GM18870 (cell line): ENCODE measurements at regions not wholly inside any gene's neighbourhood (a gene's known extent, or its start where the extent isn't known, plus 50 kb on each side); places are given as distances from the start of the nearest gene placed in this dataset.

Experiments used
- ATAC-seq: cut with Tn5 transposase; IDR thresholded peaks from one replicate; pipeline ENCODE4 v1.9.1; 2021; ENCODE audit warnings: moderate library complexity; ENCODE audit not compliant: unreplicated experiment

DNA sequence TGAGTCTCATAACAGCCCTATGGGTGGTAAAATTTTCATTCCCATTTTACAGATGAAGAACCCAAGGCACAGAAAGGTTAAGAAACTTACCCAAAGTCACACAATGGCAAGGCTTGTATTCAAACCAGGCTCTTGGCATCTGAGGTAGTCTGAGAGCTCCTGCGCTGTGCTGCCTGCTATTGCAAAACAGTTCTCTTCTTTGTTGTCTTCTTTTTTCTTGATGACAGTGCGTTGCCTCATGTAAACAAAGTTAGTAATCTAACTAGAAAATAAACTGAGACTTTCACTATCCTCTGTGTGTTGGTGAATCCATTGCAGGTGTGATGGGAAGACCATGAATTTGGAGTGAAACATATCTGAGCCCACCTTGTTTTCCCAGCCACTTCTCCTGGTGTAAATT, 240.8 kb downstream of the PTEN start:
- no peak for ATAC-seq

DNA sequence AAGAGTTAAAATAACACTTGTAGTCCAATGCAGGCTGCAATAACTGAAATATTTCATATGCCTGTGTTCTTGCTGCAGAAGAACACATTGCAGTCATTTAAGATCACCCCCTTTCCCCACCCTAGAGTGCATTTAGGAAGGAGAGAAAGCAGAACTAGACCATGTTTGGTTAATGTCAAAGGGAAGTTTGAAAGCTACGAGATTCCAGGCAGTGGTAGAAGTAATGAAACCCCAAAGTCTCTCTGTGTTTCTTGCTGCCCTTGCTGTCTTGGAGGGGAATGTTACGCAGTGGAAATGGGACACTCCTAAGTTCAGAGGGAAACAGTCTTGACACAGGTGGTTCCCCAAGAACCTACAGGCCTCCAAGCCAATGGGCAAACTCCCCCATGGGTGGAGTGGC, 242.9 kb downstream of the PTEN start:
- no peak for ATAC-seq

DNA sequence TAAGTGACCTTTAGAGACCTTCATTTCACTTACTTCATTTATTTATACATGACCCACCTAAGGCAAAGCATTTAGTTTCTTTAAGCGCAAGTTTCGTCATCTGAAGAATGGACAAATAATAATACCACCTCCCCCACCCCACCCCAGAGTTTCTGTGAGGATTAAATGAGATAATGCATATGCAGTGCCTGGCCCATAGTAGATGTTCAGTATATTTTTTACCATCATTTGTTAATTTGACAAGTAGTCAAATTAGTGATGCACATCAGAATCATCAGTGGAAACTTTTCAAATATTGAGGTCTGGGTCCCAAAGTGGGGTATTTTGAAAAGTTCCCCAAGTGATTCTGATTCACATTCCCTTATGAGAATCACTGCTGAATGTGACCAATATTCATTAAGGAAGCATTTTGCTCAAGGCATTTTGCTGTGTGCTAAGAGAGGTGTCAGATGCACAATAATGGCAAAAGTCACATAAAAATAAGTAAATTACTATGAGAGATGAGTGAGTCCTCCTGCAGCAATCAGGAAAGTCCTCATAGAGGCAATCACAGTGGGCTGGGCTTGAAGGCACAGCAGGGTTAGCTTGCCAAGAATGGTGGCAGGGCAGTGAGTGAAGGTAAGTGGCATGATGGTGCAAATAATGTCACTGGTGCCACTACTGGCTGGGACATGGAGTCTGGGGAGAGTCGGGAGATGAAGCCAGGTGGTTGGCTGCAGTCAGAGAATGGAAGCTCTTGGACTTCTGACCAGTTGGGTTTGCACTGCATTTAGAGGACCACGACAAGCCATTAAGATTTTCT, 244.1 kb downstream of the PTEN start:
- no peak for ATAC-seq

DNA sequence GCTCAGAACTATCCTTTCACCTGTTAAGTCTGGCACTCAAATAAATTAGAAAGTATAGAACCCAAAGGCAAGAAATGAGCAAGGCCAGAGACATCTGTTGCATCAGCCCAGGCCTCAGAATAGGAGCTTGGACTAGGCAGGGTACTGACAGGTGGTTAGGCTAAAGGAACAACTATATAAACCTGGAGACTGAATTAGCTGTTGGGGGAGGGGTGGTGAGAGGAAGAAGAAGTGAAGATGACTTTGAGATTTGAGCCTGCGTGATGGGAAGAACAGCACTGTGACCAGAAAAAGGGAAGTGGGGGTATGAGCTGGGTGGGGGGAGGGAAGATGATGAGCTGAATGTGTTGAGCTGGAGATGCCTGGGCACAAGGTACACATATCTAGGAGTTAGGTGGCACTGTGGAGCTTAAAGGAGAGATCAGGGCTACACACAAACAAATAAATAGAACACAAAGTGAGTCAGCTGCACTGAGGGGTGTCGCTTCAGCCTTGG, 244.7 kb downstream of the PTEN start:
- ATAC-seq, result no peak

DNA sequence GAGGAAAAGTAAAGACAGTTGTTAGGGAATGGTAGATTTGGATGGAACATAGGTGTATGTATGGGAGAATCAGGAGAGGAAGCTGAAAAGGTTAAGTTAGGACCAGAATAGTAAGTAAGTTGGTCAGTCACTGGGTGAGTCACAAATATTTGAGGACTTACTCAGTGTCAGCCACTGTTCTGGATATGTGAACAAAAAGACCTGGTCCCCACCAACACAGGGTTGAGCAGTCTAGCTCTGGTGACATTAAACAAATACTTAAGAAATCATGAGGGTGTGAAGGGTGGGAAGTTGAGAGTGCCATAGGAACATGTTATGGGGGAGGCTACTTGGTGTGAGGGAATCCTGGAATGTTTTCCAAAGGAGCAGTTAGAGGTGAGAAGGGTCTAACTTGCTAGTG, 246.9 kb downstream of the PTEN start:
- ATAC-seq, result no peak

DNA sequence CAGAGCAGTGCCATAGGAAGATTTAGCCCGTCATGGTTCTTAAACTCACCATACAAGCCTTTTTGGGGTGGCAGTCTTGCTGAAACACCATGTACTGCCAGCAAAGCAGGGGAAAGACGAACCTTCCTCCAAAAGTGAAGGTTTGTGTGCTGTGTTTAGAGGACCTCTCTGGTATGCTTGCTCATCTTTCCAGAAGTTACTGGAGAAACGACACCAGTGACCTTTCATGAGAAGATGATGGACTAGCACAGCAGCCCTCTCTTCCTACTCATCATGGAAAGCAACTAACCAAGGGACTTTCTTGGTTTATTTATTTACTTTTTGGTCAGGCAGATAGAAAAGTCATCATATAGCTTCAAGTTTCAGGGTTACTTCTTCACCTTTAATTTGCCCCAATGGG, 247.4 kb downstream of the PTEN start:
- ATAC-seq, result no peak

DNA sequence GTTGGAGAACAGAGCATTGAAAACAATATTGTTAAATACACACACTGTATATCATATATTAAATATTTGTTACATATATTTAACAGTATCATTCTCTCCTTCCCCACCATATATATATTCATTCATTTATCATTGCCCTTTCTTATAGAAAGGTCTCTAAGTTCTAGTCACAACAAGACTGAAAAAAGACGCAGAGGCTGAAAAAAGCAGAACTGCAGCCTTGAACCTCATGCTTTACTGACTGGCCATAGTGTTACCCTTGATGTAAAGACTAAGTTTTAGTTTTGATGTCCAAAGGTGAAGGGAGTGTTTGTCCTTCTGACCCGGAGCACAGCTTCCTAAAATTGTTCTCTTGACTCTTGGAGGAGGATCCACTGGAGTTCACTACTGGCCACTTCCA, 247.9 kb downstream of the PTEN start:
- ATAC-seq, result no peak

DNA sequence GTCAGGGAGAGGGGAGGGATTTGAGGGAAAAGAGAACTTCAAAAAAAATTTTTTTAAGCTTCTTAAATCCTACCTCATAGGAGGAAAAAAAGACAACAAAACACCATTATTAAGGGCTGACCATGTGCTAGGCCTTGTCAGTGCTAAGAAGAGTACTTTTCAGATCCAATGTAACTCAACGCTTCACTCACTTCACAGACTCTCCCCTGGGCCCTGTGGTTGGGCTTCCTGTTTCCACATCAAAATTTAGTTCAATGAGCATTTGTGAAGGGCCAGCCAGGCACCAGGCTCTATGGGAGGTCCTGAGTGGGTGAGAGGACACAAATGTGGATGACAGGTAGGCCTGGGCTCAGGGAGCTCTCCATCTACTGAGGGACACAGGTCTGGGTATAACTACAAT, 249.8 kb downstream of the PTEN start:
- ATAC-seq, result no peak

DNA sequence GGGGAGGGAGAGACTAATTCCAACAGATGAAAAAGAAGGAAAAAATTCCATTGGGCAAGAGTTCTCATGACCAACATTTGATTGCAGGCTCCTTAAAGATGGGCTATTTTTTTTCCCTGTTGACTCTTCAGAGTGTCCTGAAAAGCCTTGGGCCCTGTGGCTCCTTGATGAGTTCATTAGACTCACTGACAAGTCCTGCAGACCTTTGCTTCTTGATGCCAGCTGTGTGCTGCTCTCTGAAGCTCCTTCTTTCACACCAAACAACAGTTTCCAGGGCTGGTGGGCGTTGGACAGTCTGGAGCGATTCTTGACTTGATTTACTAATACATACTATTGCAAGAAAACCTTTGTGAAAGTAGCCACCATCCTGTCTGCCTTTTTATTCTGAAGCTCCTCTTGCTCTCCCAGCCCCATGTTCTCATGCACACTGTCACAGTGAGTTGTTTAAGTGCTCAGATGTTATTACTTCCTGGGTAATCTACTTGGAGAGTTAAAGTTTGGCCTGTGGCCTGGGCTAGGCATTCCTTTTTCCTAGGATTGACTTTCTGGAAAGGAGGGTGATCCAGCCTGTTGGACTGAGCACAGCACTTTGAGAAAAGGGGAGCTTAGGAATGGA, 250.3 kb downstream of the PTEN start:
- no peak for ATAC-seq

DNA sequence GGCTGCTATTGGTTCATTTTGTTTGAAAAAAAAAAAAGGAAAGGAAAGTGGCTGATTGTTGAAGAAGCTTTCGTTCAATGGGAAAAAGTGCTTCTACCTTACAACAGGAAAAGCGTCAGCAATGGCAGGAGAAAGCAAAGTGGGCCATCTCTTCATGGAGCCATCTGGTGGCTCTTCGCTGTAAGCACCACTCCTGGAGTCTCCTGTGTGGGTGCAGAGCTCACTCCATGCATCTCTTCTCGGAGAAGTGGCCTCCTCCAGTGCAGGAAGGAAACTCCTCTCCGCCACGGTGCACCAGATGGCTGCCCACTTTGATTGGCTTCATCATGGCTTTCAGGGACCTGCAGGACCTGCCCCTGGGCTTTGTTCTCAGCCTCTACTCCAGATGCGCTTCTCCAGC, 250.9 kb downstream of the PTEN start:
- ATAC-seq, result no peak

DNA sequence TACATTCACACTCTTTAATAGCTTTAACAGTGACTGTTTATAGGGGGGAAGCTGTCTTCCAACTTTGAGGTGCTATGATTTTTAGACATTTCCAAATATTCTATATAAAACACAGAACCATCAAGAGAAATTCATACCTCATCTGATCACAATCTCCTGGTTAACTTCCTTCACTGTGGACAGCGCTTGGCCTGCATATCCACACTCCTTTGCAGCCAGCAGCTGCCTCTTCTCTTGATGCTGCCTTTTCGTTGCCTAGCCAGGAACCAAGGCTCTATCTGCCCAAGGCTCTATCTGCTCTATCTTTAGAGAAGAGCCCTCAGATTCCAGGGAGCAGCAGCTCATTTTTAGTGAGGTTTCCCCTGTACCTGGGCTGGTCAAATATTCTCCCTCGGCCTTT, 252.0 kb downstream of the PTEN start:
- no peak for ATAC-seq

DNA sequence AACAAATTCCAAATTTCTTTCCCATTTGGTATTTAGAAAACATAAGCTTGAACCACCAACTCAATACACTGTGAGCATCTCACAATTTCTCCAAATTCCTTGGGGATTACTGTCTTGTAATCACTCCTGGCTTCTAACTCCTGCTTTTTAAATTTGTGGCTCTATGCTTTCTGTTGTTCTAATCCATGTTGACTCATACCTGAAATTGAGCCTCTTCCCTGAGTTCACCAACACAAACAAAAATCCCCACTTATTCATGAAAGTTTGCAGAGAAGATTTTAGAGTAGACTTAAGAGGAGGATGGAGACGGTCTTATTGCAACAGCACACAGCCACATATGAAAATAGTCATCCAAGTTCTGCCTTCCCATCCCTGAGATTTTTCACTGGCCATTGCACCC, 252.5 kb downstream of the PTEN start:
- no peak for ATAC-seq

DNA sequence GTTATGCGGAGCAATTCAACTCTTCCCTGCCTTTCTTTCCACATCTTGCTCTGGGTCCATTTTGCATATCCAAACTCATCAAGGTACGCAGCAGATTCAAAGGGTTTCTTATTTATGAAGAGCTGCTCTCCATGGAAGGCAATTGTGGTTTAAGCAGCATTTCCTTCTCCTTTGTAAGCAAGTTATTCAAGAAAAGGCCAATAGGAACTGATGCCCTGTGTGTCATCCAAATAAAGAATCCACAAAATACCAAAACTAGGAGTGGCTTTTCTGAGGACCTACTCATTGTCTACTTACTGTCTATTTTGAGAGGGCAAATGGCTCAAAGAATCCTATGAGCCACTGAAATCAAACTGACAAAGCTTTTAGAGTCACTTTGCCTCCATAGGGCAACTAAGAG, 253.1 kb downstream of the PTEN start:
- ATAC-seq, result no peak

DNA sequence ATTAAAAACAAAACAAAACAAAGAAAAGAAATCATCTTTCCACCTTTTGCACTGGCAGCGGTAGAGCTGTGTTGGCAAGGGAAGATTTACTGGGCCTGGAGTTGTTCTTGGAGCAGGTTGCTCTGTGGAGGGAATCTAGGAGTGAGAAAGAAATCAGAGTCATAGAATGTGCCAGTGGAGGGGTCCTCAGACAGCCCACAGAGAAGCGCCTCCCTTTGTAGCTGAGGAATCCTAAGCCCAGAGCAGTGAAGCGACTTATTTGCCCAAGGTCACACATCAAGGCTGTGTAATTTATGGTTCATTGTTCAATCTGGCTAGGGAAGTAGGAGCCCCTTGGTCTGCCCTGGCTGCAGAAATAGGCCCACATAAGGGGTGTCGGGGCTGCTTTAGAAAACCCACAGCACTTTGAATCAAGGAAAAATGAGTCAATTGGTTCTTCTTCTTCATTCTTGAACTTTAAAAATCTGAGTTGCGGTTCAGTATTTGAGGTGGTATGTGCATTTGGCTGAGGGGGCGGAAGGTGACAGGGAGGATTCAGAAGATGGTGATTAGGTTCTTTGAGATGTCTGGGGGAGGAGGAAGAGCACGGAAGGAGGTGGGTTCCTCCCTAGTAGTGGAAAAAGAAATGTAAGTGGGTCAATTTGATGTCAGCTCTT, 253.7 kb downstream of the PTEN start:
- ATAC-seq, result peak; percentile 34

DNA sequence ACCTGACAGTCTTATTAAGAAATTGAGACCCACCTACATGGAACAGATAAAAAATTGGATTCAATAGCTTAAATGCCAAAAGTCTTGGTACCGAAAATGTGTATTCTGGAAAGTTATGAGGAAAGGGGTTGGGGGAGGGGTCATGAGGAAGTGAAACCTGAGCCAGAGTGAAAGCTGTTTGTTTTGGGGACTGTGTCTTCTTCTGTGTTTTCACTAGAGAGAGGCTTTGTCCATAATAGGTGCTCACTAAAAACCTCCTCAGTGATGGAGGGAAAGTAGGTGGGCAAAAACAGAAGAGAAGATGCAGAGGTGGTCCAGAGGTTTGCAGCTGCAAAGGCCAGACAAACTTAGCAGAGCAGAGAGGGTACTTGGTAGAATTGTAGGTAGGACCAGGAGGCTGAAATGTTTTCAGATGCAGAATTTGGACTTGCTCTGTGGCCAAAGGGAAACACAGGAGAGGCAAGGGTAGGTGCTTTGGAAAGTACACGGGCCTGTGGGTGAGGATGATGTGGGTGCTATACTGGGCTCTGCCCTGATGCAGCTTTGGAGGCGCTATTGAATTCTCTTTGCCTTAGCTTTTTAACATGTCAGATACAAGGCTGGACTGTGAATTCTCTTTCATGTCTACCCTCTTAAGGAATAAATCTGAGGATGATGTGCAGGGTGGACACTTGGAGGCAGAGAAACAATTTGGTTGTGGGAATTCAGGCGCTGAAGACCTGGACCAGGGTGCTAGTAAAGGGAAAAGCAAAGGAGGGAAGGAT, 254.6 kb downstream of the PTEN start:
- ATAC-seq, result no peak

DNA sequence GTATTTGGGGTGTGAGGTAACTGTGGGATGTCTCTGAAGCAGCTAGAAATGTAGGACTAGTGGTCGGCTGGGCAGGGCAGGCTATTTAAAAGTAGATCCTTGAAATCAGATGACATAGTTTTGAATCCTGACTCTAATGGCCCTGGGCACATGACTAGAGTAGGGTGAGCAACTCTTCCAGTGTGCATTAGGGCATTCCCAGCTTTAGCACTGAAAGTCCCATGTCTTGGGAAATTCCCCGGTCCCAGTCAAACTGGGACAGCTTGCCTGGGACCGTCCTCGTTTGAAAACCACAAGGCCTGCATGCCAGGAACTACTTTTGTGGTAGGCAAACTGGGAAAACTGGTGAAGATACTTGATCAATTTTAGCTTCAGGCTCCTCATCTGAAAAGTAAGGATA, 255.3 kb downstream of the PTEN start:
- ATAC-seq, result no peak

DNA sequence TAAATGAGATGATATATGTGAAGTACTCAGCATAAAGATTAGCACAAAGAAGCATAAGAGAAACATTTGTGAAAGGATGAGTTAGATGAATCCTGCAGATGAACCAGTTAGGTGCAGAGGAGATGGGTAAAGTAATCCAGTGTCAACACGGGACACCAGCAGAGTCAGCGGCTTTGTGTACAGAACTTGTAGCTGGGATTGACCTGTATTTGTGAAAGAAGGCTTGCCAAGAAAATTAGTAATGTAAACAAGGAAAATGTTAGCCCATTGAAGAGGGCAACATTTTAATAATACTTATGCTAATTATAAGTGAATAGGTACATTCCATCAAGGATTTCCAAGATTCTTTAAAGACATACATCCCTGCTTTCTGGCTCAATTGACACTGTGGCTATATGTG, 255.7 kb downstream of the PTEN start:
- ATAC-seq, result no peak

DNA sequence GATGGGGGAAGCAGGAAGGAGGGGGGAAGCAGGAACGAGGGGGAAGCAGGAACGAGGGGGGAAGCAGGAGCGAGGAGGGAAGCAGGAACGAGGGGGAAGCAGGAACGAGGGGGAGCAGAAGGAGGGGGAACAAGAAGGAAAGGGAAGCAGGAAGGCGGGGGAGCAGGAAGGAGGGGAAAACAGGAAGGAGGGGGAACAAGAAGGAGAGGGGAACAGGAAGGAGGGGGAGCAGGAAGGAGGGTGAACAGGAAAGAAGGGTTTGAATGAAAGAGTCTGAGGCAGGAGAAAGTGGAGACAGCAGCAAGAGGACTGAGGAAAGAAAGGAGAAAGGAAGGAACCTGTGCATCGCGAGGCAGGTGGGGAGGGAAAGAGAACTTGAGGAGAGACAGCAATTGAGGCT, 256.6 kb downstream of the PTEN start:
- ATAC-seq, result no peak

DNA sequence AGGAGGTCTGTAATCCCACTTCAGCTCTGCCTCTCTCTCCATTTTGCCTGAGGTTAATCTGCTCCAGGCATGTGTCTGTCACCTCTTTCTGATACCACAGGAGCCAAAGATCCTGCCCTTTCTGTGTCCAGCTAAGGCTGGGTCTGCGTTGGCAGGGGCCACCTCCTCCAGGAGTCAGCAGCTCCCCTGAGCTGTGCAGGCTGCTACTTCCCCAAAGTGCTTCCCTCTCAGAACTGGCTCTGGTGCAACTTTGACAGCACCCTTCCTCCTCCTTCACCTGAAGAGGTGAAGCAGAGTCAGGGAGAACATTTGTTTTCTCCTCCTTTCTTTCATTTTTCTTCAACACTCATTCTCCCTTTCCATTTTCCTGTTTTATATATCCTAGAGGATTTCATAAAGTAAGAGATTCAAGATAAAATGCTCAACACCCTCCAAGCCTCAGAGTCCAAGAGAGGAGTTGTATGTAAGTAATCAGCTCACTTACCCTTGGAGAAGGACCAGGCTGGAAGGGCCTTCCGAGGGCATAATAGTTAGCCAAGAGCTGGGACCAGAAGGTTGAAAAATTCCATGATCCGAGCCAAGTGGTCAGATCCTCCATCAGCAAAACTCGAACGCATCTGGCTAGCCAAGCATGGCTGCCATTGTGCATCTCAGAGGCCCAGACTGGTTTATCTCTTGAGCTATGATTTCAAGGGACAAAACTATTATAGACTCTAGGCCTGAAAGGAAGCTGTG, 257.3 kb downstream of the PTEN start:
- no peak for ATAC-seq

DNA sequence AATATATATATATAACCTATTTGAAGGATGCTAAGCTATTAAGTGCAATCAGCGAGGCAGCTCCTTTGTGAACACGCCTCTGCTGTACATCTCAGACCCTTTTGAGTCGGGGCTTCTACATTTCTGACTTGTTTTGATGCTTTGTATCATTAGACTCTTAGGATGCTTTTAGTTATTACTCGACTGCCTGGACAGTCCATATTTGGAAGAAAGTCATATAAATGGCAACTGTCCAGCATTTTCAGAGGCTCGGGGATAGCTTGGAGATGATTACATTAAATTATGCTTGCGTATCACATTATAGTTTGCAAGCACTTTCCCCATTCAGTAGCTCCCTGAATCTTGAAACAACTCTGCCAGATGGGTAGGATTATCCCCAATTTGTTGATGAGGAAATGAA, 257.9 kb downstream of the PTEN start:
- ATAC-seq, result no peak

DNA sequence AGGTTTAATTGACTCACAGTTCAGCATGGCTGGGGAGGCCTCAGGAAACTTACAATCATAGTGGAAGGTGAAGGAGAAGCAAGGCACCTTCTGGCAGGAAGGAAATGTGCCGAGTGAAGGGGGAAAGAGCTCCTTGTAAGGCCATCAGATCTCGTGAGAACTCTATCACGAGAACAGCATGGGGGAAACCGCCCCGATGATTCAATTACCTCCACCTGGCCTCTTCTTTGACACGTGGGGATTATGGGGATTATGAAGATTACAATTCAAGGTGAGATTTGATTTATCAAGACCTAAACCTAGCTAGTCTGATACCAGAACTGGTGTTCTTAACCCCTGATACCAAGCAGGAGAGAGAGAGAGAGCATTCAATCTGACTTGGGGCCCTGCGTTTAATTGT, 258.7 kb downstream of the PTEN start:
- no peak for ATAC-seq
